HG02763 (cell line): ENCODE measurements at regions not wholly inside any gene's neighbourhood (a gene's known extent, or its start where the extent isn't known, plus 50 kb on each side); places are given as distances from the start of the nearest gene placed in this dataset.

ENCODE experiments used
- ATAC-seq: cut with Tn5 transposase; IDR thresholded peaks from one replicate; pipeline ENCODE4 v1.9.1; 2021; ENCODE audit warnings: mild to moderate bottlenecking, moderate library complexity; ENCODE audit not compliant: unreplicated experiment

DNA sequence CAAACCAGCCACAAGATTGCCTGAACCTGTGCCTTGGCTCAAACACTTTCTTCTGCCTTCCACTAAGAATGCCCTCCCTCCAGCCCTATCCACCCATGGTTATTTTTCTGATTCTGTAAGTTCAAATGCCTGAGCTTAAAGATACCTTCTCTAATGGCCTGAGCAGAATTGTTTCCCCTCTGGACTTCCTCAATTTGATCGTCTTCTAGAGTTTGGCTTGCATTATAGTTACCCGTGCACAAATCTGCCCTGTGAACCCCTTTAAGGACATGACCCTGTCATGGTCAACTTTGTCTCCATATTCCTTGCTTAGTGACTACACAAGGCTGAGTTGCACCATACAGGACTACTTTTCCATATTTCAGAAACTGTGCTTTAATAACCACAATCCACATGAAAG, 481.0 kb downstream of the FOXO1 start:
- no peak for ATAC-seq

- no peak for ATAC-seq
These were observed 480.4 kb downstream of the FOXO1 start for GRCh38 chr13:40186041-40186440.

- no peak for ATAC-seq
These were observed 479.7 kb downstream of the FOXO1 start for GRCh38 chr13:40186626-40187323.

DNA sequence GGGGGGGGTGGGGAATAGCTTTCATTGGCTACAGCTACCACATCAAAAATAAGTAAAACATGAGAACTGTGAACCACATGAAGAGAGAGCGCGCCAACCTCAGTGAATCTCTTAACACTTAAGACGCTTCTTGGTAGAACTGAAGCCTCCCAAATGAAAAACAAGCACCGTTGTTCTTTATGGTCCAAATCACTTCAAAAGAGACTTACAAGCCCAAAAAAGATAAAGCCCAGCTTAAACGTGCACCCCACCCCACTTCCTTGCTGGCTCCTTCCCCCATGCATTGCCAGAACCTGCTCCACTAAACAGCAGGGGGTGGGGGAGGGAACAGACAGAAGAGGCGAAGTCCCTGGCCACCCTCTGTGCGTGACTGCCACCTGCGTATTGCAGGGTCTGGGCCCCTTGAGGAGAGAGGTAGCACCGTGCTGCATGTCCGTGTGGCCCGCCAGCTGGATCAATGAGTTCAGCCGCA, 479.1 kb downstream of the FOXO1 start:
- no peak for ATAC-seq

DNA sequence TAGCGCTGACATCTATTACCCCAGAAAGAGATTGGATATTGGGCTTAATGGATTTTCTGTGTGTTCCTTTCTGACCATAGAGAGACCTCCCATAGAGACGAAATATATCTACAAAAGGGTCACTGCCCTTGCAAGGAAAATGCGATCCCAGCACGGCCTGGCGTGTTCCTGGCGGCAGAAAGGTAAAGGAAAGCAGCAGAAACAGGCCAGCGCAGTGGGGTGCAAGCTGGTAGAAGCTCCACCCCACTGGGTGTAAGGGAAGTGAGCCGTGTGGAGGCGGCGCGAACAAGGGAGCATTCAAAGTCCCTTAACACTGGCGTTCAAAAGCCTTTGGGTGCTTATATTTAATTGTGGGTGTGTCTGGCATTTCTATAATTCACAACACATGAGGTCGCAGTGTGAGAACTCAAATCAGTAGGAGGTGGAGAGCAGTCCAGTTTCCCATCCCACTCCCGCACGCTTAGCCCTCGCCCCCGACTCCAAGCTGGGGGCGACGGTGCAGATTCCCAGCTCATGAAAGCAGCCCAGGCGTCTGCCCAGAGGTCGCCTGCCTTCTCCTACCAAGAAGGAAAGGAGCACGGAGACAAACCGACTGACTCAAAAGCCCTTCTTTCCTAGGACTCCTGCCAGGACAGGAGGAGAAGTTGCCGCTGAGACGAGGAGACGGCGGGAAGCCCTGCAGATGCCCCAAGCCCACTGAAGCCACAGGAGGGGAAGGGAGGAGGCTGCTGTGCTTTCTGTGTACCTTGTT, 478.4 kb downstream of the FOXO1 start:
- ATAC-seq, result no peak

DNA sequence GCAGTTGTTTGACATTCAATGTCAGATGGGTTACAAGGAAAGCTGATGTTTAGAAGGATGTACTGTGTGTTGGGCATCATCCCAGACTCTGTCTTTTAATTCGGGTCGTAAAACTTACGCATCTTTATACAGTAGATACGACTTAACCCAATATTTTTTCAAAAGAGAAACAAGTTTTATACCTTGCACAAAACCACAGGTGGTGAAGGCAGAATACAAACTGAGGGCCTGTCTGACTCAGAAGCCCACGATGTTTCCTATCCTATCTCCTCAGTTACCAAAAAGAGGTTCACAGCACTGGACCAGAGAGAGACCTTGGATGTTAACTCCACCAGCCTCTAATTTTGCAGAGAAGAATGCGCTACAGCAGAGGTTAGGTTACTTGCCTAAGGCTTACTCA, 477.0 kb downstream of the FOXO1 start:
- ATAC-seq, result no peak

GRCh38 chr13:40189898-40190630, 476.4 kb downstream of the FOXO1 start:
- ATAC-seq, result no peak

GRCh38 chr13:40190641-40191100, 475.8 kb downstream of the FOXO1 start:
- ATAC-seq, result peak; percentile 54

- ATAC-seq, result no peak
These were observed 475.1 kb downstream of the FOXO1 start for GRCh38 chr13:40191186-40191980.

GRCh38 chr13:40192452-40192851, 474.0 kb downstream of the FOXO1 start:
- ATAC-seq, result no peak

- ATAC-seq, result no peak
These were observed 473.6 kb downstream of the FOXO1 start for GRCh38 chr13:40192858-40193257.

GRCh38 chr13:40193286-40194223, 472.9 kb downstream of the FOXO1 start:
- no peak for ATAC-seq

- ATAC-seq, result no peak
These were observed 472.1 kb downstream of the FOXO1 start for GRCh38 chr13:40194224-40194806.

GRCh38 chr13:40197049-40197448, 469.4 kb downstream of the FOXO1 start:
- ATAC-seq, result no peak

DNA sequence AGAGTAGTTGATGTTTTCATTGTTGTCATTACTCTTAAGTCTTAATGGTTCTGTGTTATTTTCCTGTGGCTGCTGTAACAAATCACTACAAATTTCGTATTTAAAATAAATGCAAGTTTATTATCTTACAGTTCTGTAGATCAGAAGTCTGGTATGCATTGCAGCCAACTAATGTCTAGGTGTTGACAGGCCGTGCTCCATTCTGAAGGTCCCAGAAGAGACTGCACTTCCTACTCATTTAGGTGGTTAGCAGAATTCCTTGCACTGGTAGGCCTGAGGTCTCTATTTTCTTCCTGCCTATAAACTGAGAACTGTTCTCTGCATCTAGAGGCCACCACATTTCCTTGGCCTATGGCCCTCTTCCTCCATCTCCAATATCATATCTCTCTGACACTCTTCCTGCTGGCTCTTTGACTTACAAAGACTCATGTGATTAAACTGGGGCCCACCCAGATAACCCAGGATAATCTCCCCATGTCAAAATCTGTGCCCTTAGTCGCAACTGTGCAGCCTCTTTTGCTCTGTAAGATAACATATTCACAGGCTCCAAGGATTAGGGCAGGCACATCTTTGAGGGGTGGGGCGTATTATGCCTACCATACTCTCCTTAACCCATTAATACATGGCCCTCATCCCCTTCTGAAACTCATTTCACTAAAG, 468.4 kb downstream of the FOXO1 start:
- ATAC-seq, result no peak

DNA sequence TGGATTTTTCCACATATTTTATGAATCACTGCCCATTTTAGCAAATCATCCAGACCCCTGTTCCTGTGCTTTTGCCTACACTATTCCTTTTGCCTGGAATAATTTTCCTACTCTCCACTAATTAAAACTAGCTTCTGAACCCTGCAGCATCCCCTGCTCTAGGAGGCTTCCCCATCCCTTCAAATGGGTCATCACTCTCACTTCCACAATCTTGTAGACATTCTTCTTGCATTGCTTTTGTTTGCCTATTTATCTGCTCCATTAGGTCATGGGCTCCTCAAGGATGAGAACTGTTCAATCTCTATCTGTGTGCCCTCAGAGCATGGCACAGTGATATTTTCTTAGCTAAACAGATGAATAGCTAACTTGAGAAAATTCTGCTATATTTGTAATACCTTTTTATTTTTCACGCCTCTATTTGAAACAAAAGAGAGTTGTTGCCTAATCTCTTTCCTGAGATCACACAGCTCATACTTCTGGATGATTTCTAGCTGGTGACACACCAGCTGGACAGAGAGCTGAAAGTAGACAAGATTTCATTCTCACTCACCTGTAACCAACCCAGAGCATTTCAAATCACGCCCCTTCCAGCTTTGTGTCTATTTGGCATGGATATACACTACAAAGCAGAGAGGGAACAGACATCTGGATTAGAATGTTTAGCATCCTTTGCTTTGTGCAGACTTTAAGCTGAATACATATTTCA, 466.0 kb downstream of the FOXO1 start:
- no peak for ATAC-seq

GRCh38 chr13:40204246-40204645, 462.2 kb downstream of the FOXO1 start:
- no peak for ATAC-seq

- no peak for ATAC-seq
These were observed 460.6 kb downstream of the FOXO1 start for GRCh38 chr13:40205771-40206240.
